ENCODE measurements at regions not wholly inside any gene's neighbourhood (a gene's known extent, or its start where the extent isn't known, plus 50 kb on each side); places are given as distances from the start of the nearest gene placed in this dataset.

DNA sequence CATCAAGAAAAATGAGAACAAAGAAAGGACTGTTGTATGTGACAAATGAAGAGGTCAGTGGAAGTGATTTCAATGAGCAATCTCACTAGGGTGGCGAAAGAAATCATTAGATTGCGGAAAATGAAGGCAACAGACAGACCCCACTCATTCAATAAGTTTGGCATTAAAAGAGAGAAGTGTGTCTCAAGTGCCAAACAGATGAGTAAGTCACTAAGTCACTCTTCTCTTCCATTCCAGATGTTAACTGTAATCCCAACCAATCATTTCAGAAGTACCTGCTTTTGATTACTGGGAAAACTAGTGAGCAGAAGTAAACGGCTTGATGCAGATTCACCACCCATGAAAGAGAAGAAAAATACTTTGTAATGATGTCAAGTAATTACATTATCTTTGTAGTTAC lies 144.3 kb upstream of the PRMT6 start:
- no peaks in the 10 kb centered on the region for H3K36me3 ChIP-seq
- intact Hi-C loops (cut with DNase I; ENCODE audit: low total_unique reads), result no loop called here

DNA sequence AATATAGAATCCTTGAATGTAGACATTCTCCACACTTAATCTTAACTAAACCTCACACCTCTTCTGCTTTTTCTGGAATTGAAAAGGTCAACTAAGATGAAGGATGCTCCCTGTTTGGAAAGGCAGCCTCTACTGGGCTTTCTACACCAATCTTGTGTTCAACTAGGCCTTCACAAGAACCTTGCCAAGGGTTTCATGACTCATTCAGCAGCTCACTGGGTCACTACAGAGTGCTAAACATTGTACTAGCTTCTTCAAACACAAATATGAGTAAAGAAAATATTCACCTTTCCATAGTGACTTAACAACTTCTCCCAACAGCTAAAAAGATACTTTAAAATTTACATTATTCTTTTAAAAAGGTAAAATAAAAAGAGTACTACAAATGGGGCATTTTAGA lies 135.3 kb upstream of the PRMT6 start:
- Histone ChIP-seq H3K36me3 (no peaks in the 10 kb centered on the region), H3K27me3 (replicated peaks in 1 of 7) (no peaks in the 10 kb centered on the region), H3K4me1 (no peaks in the 10 kb centered on the region), H3K27ac (no peak overlapping the region), H3K9me3 (no peaks in the 10 kb centered on the region), H3K4me3 (no peak overlapping the region)
- TF ChIP-seq CTCF (IDR thresholded peaks at IDR 0.05 in 8 of 11, conservative IDR thresholded peaks at IDR 0.05 in 3 of 11), result no peak
- TF ChIP-seq POLR2AphosphoS5 (IDR thresholded peaks at IDR 0.05), result no peak
- no peak for TF ChIP-seq POLR2A (IDR thresholded peaks at IDR 0.05)
- intact Hi-C loops (cut with DNase I; ENCODE audit: low total_unique reads), result no loop called here
- no peak for DNase-seq

More for the DNA sequence above, 144.3 kb upstream of the PRMT6 start:
- Histone ChIP-seq H3K27me3 (replicated peaks in 1 of 7) (no peaks in the 10 kb centered on the region), H3K9me3 (no peaks in the 10 kb centered on the region), H3K4me1 (no peaks in the 10 kb centered on the region), H3K27ac (no peak overlapping the region), H3K4me3 (no peak overlapping the region)
- TF ChIP-seq POLR2AphosphoS5 (IDR thresholded peaks at IDR 0.05) (no peak), POLR2A (IDR thresholded peaks at IDR 0.05) (no peak), CTCF (IDR thresholded peaks at IDR 0.05 in 8 of 11, conservative IDR thresholded peaks at IDR 0.05 in 3 of 11) (no peak)
- DNase-seq, result no peak
- WGBS, 5 donors, result 65 to 92% (median 81%) methylated on average over 3 of the region's 3 CpGs

- 64 to 85% (median 75%) methylated on average over 5 of the region's 5 CpGs for WGBS, 5 donors
- DNase-seq, result no peak
- TF ChIP-seq CTCF (IDR thresholded peaks at IDR 0.05 in 8 of 11, conservative IDR thresholded peaks at IDR 0.05 in 3 of 11), result no peak
- no peak for TF ChIP-seq POLR2AphosphoS5 (IDR thresholded peaks at IDR 0.05)
- TF ChIP-seq POLR2A (IDR thresholded peaks at IDR 0.05), result no peak
- Histone ChIP-seq H3K4me1 (no peaks in the 10 kb centered on the region), H3K9me3 (no peaks in the 10 kb centered on the region), H3K36me3 (no peaks in the 10 kb centered on the region), H3K27ac (no peak overlapping the region), H3K4me3 (no peak overlapping the region), H3K27me3 (replicated peaks in 1 of 7) (no peaks in the 10 kb centered on the region)
- intact Hi-C loops (cut with DNase I; ENCODE audit: low total_unique reads), result no loop called here
Observed at GRCh38 chr1:106924360-106924759, 132.1 kb upstream of the PRMT6 start.

- H3K27me3 ChIP-seq (replicated peaks in 1 of 7), result no peaks in the 10 kb centered on the region
- no peaks in the 10 kb centered on the region for H3K4me1 ChIP-seq
- no peak for DNase-seq
- TF ChIP-seq POLR2A (IDR thresholded peaks at IDR 0.05) (no peak), POLR2AphosphoS5 (IDR thresholded peaks at IDR 0.05) (no peak), CTCF (IDR thresholded peaks at IDR 0.05 in 8 of 11, conservative IDR thresholded peaks at IDR 0.05 in 3 of 11) (no peak)
- no peak overlapping the region for H3K27ac ChIP-seq
- no peak overlapping the region for H3K4me3 ChIP-seq
- intact Hi-C loops (cut with DNase I; ENCODE audit: low total_unique reads), result no loop called here
- H3K36me3 ChIP-seq, result no peaks in the 10 kb centered on the region
- peaks cover 0 to 6% (median 0%) of the 10 kb centered on the region in 8 donors for H3K9me3 ChIP-seq
Observed at GRCh38 chr1:106925750-106926149, 130.7 kb upstream of the PRMT6 start.
